ENCODE measurements at regions not wholly inside any gene's neighbourhood (a gene's known extent, or its start where the extent isn't known, plus 50 kb on each side); places are given as distances from the start of the nearest gene placed in this dataset.
A peak's percentile ranks its signal among the peaks of the same experiment; 100 is the strongest.

GRCh38 chr11:27196203-27196897 is 155.7 kb downstream of the BBOX1 start:
- POLR2A ChIA-PET = interaction anchor here (0.6 to 0.7 kb wide), 2 partner anchors 91 to 167 kb away, joined by 3 to 5 read pairs; no protein-coding TSS in a partner anchor
- Histone ChIP-seq H3K4me1 (ENCODE audit: control insufficient read depth, insufficient read depth, low read length) (peaks cover 19% of the 10 kb centered on the region), H3K36me3 (ENCODE audit: control insufficient read depth in 2 of 2, insufficient read depth in 1 of 2, low read length in 2 of 2) (peaks cover 0 to 7% of the 10 kb centered on the region in 2 experiments; a peak in 1 of 3 replicates), H3K27ac (ENCODE audit: extremely low read depth, low read depth, low read length) (peak overlapping the region; percentile 53), H3K9me3 (ENCODE audit: control insufficient read depth, insufficient read depth, low read depth, low read length) (no peaks in the 10 kb centered on the region), H3K4me3 (ENCODE audit: low read depth, low read length) (no peak overlapping the region)
- CTCF ChIA-PET = interaction anchor here (0.9 to 2.7 kb wide), 4 partner anchors 11 to 289 kb away, joined by 3 to 10 read pairs (median 8); no protein-coding TSS in a partner anchor
- TF ChIP-seq ZNF169 (tag by site-specific recombination; IDR thresholded peaks at IDR 0.05) = no peak
- 0 out of 2 replicates have a peak, but pooled peaks have one; percentile 27 for TF ChIP-seq TCF7L2 (IDR thresholded peaks at IDR 0.05; ENCODE audit: borderline replicate concordance, low read depth, low read length)
- peak; percentile 60 for TF ChIP-seq ZNF335 (tag by site-specific recombination; conservative IDR thresholded peaks at IDR 0.05)
- peak; percentile 71 for TF ChIP-seq PRDM10 (tag by site-specific recombination; IDR thresholded peaks at IDR 0.05)
- peak; percentile 81 for TF ChIP-seq PRDM6 (tag by site-specific recombination; IDR thresholded peaks at IDR 0.05)
- TF ChIP-seq ZNF10 (tag by site-specific recombination; IDR thresholded peaks at IDR 0.05) = peak; percentile 45; the same call in 1 of the 2 replicates
- TF ChIP-seq ZEB2 (tag by site-specific recombination; IDR thresholded peaks at IDR 0.05) = no peak
- no peak for TF ChIP-seq ZFHX2 (tag by site-specific recombination; conservative IDR thresholded peaks at IDR 0.05)
- TF ChIP-seq OSR2 (tag by site-specific recombination; IDR thresholded peaks at IDR 0.05) = peak; percentile 21; the same call in 1 of the 2 replicates
- TF ChIP-seq, protein P1, sequence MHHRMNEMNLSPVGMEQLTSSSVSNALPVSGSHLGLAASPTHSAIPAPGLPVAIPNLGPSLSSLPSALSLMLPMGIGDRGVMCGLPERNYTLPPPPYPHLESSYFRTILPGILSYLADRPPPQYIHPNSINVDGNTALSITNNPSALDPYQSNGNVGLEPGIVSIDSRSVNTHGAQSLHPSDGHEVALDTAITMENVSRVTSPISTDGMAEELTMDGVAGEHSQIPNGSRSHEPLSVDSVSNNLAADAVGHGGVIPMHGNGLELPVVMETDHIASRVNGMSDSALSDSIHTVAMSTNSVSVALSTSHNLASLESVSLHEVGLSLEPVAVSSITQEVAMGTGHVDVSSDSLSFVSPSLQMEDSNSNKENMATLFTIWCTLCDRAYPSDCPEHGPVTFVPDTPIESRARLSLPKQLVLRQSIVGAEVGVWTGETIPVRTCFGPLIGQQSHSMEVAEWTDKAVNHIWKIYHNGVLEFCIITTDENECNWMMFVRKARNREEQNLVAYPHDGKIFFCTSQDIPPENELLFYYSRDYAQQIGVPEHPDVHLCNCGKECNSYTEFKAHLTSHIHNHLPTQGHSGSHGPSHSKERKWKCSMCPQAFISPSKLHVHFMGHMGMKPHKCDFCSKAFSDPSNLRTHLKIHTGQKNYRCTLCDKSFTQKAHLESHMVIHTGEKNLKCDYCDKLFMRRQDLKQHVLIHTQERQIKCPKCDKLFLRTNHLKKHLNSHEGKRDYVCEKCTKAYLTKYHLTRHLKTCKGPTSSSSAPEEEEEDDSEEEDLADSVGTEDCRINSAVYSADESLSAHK (tag by site-specific recombination; IDR thresholded peaks at IDR 0.05) = peak; percentile 16; the same call in 1 of the 2 replicates
- no peak for TF ChIP-seq ZNF155 (tag by site-specific recombination; IDR thresholded peaks at IDR 0.05)
- no peak for TF ChIP-seq ZIC2 (tag by site-specific recombination; IDR thresholded peaks at IDR 0.05)

GRCh38 chr11:27195837-27196202 is 155.2 kb downstream of the BBOX1 start:
- peaks cover 19% of the 10 kb centered on the region for H3K4me1 ChIP-seq (ENCODE audit: control insufficient read depth, insufficient read depth, low read length)
- ChIA-PET CTCF (interaction anchor here (1.3 to 1.5 kb wide), 2 partner anchors 10 to 16 kb away, joined by 7 to 8 read pairs; no protein-coding TSS in a partner anchor), POLR2A (interaction anchor here (0.6 to 0.7 kb wide), 2 partner anchors 92 to 168 kb away, joined by 3 to 5 read pairs; no protein-coding TSS in a partner anchor)
- H3K4me3 ChIP-seq (ENCODE audit: low read depth, low read length) = no peak overlapping the region
- TF ChIP-seq ZFHX2 (tag by site-specific recombination; conservative IDR thresholded peaks at IDR 0.05) = peak; percentile 28; the same call in 1 of the 2 replicates
- TF ChIP-seq ZNF394 (tag by site-specific recombination; IDR thresholded peaks at IDR 0.05; ENCODE audit: borderline replicate concordance) = no peak
- TF ChIP-seq, protein P2, sequence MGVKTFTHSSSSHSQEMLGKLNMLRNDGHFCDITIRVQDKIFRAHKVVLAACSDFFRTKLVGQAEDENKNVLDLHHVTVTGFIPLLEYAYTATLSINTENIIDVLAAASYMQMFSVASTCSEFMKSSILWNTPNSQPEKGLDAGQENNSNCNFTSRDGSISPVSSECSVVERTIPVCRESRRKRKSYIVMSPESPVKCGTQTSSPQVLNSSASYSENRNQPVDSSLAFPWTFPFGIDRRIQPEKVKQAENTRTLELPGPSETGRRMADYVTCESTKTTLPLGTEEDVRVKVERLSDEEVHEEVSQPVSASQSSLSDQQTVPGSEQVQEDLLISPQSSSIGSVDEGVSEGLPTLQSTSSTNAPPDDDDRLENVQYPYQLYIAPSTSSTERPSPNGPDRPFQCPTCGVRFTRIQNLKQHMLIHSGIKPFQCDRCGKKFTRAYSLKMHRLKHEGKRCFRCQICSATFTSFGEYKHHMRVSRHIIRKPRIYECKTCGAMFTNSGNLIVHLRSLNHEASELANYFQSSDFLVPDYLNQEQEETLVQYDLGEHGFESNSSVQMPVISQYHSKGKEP (tag by site-specific recombination; IDR thresholded peaks at IDR 0.05) = peak; percentile 20; the same call in 1 of the 2 replicates
- TF ChIP-seq ZBTB6 (tag by site-specific recombination; IDR thresholded peaks at IDR 0.05) = peak; percentile 36; the same call in 1 of the 2 replicates
- H3K27ac ChIP-seq (ENCODE audit: extremely low read depth, low read depth, low read length) = peak overlapping the region; percentile 53
- H3K36me3 ChIP-seq (ENCODE audit: control insufficient read depth in 2 of 2, insufficient read depth in 1 of 2, low read length in 2 of 2) = peaks cover 0 to 7% of the 10 kb centered on the region in 2 experiments; a peak in 1 of 3 replicates
- H3K9me3 ChIP-seq (ENCODE audit: control insufficient read depth, insufficient read depth, low read depth, low read length) = no peaks in the 10 kb centered on the region
